ENCODE measurements at regions not wholly inside any gene's neighbourhood (a gene's known extent, or its start where the extent isn't known, plus 50 kb on each side); places are given as distances from the start of the nearest gene placed in this dataset.

DNA sequence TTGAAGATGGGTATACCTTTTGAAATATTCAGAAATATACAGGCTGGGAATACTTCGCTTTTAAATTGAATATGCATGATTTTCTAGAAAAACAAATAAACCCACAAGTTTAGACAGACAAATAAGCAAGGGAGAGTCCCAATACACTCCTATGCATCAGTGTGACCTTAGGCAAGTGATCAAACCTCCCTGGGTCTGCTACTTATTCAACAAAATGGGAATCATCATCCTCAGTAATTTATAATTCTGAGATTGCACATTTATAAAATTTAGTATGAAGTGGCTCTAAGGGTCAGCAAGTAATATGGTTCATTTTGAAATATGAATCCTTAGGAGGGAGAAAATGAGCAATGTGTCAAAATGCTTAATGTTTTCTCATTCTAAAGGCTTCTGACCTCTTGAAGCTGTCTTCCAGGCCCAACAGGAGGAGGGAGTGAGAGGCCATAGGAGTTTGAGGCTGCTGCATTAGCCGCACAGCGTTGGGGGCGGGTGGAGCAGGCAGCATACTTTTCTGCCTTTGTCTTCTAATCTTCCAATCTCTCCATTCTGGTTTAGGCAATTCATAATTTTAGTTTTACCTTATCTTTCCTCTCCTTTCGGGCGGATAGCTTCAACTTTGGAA lies 155.1 kb downstream of the TRIB2 start:
- H4K20me1 ChIP-seq (ENCODE audit: control insufficient read depth, insufficient read depth): no peaks in the 10 kb centered on the region
- no peak overlapping the region for H3K27ac ChIP-seq (ENCODE audit: control insufficient read depth, insufficient read depth)
- FAIRE-seq: no peak
- intact Hi-C loops (cut with micrococcal nuclease; ENCODE audit: unreplicated experiment) (no loop called here), in situ Hi-C loops (cut with MboI) (no loop called here)
- H3K4me1 ChIP-seq (ENCODE audit: control insufficient read depth, insufficient read depth, low read length): no peaks in the 10 kb centered on the region
- no peak for TF ChIP-seq ESRRA (IDR thresholded peaks at IDR 0.05; ENCODE audit: low read length)
- TF ChIP-seq SMAD1 (IDR thresholded peaks at IDR 0.05; ENCODE audit: low read depth, partially characterized antibody): no peak
- no peaks in the 10 kb centered on the region for H3K9me3 ChIP-seq (replicated peaks; ENCODE audit: control insufficient read depth, insufficient read depth, low read length)
- SMC1A ChIA-PET (ENCODE audit: uncharacterized antibody, unreplicated experiment): no interaction called here
- CTCF ChIA-PET: no interaction called here
- no peaks in the 10 kb centered on the region for H3K79me2 ChIP-seq (ENCODE audit: control insufficient read depth, insufficient read depth, low read length)
- 30% methylated on average over 6 of the region's 6 CpGs for WGBS (ENCODE audit: insufficient coverage, insufficient replicate concordance, low lambda C conversion rate, missing lambda C conversion rate)
- no peak overlapping the region for H2AFZ ChIP-seq (ENCODE audit: control insufficient read depth, low read depth, low read length)
- ATAC-seq: no peak
- H3K4me2 ChIP-seq (ENCODE audit: control insufficient read depth, insufficient read depth): no peak overlapping the region
- no TSS peak for BruUV-seq (replicated peaks)
- H3K27me3 ChIP-seq (replicated peaks in 1 of 2; ENCODE audit: control insufficient read depth in 2 of 2, insufficient read depth in 2 of 2, low read length in 1 of 2): peaks cover 1 to 3% of the 10 kb centered on the region in 2 experiments; a peak in 1 of 4 replicates
- H3K4me3 ChIP-seq: no peak overlapping the region
- POLR2A ChIA-PET: no interaction called here
- RAD21 ChIA-PET (ENCODE audit: unreplicated experiment): no interaction called here
- no peak overlapping the region for H3K9ac ChIP-seq (ENCODE audit: control insufficient read depth, insufficient read depth, low read length)
- no peaks in the 10 kb centered on the region for H3K36me3 ChIP-seq (ENCODE audit: control insufficient read depth in 2 of 2, insufficient read depth in 2 of 2, low read length in 1 of 2)
- no peak for DNase-seq (ENCODE audit: low read depth, low spot score)

DNA sequence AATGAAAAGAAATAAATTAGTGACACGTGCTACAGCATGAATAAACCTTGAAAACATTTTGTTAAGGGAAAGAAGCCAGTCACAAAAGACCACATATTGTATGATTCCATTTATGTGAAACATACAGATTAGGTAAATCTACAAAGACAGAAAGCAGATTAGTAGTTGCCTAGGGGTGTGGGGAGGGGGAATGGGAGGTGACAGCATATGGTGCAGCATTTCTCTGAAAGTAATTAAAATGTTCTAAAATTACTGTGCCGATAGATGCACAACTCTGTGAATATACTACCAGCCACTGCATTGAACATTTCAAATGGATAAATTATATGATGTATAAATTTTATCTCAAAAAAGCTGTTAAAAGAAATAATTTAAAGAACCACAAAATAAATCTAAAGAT lies 161.0 kb downstream of the TRIB2 start:
- WGBS (ENCODE audit: insufficient coverage, insufficient replicate concordance, low lambda C conversion rate, missing lambda C conversion rate): 43% methylated on average over 2 of the region's 2 CpGs
- Histone ChIP-seq H2AFZ (ENCODE audit: control insufficient read depth, low read depth, low read length) (no peak overlapping the region), H3K27me3 (replicated peaks in 1 of 2; ENCODE audit: control insufficient read depth in 2 of 2, insufficient read depth in 2 of 2, low read length in 1 of 2) (no peaks in the 10 kb centered on the region), H3K9ac (ENCODE audit: control insufficient read depth, insufficient read depth, low read length) (no peak overlapping the region), H3K4me2 (ENCODE audit: control insufficient read depth, insufficient read depth) (no peak overlapping the region), H3K36me3 (ENCODE audit: control insufficient read depth in 2 of 2, insufficient read depth in 2 of 2, low read length in 1 of 2) (no peaks in the 10 kb centered on the region), H3K9me3 (replicated peaks; ENCODE audit: control insufficient read depth, insufficient read depth, low read length) (no peaks in the 10 kb centered on the region), H3K4me1 (ENCODE audit: control insufficient read depth, insufficient read depth, low read length) (no peaks in the 10 kb centered on the region), H3K79me2 (ENCODE audit: control insufficient read depth, insufficient read depth, low read length) (no peaks in the 10 kb centered on the region), H4K20me1 (ENCODE audit: control insufficient read depth, insufficient read depth) (no peaks in the 10 kb centered on the region), H3K27ac (ENCODE audit: control insufficient read depth, insufficient read depth) (no peak overlapping the region), H3K4me3 (no peak overlapping the region)
- in situ Hi-C loops (cut with MboI): no loop called here
- no TSS peak for BruUV-seq (replicated peaks)
- ChIA-PET CTCF (no interaction called here), SMC1A (ENCODE audit: uncharacterized antibody, unreplicated experiment) (no interaction called here), POLR2A (no interaction called here), RAD21 (ENCODE audit: unreplicated experiment) (interaction anchor here (0.6 kb wide), 1 partner anchor 215 kb away, joined by 3 read pairs; no protein-coding TSS in a partner anchor)
- intact Hi-C loops (cut with micrococcal nuclease; ENCODE audit: unreplicated experiment): no loop called here
- ATAC-seq: no peak
- no peak for FAIRE-seq
- no peak for DNase-seq (ENCODE audit: low read depth, low spot score)
- TF ChIP-seq, protein P1, sequence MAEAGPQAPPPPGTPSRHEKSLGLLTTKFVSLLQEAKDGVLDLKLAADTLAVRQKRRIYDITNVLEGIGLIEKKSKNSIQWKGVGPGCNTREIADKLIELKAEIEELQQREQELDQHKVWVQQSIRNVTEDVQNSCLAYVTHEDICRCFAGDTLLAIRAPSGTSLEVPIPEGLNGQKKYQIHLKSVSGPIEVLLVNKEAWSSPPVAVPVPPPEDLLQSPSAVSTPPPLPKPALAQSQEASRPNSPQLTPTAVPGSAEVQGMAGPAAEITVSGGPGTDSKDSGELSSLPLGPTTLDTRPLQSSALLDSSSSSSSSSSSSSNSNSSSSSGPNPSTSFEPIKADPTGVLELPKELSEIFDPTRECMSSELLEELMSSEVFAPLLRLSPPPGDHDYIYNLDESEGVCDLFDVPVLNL (IDR thresholded peaks at IDR 0.05; ENCODE audit: low read depth, low read length): no peak
- no peak for TF ChIP-seq SUPT20H (IDR thresholded peaks at IDR 0.05; ENCODE audit: borderline replicate concordance, control insufficient read depth, low read depth, low read length)
- no peak for TF ChIP-seq RB1 (IDR thresholded peaks at IDR 0.05; ENCODE audit: borderline replicate concordance)
- no peak for TF ChIP-seq HDGF (IDR thresholded peaks at IDR 0.05)
- no peak for TF ChIP-seq NFIC (IDR thresholded peaks at IDR 0.05; ENCODE audit: low read depth, low read length)
- TF ChIP-seq SMARCA5 (IDR thresholded peaks at IDR 0.05): no peak
- TF ChIP-seq CBX3 (IDR thresholded peaks at IDR 0.05; ENCODE audit: borderline replicate concordance, low read depth): no peak
- TF ChIP-seq RFX5 (IDR thresholded peaks at IDR 0.05; ENCODE audit: low read depth, low read length): no peak
- TF ChIP-seq IKZF1 (conservative IDR thresholded peaks at IDR 0.05): no peak
